HUES6 (cell line): ENCODE measurements at regions not wholly inside any gene's neighbourhood (a gene's known extent, or its start where the extent isn't known, plus 50 kb on each side); places are given as distances from the start of the nearest gene placed in this dataset.
"Not testable (repeated sequence)": the region's sequence is repeated elsewhere in the genome, so short reads cannot be mapped to it uniquely, and the experiment has no call there.

Source experiments
- H3K27ac ChIP-seq: 2 replicates; pipeline ENCODE4 v1.7.0; 2013; ENCODE audit warnings: low read depth, mild to moderate bottlenecking, low read length, inconsistent platforms
- H3K27me3 ChIP-seq: 2 replicates; pipeline ENCODE4 v1.6.1; 2013; ENCODE audit warnings: low read length; ENCODE audit not compliant: control insufficient read depth, insufficient read depth
- H3K36me3 ChIP-seq: 2 replicates; pipeline ENCODE4 v1.6.1; 2013; ENCODE audit warnings: low read length; ENCODE audit not compliant: control insufficient read depth, insufficient read depth
- H3K4me1 ChIP-seq: 2 replicates; pipeline ENCODE4 v1.6.1; 2013; ENCODE audit warnings: low read length; ENCODE audit not compliant: control insufficient read depth, insufficient read depth
- H3K4me3 ChIP-seq: 2 replicates; pipeline ENCODE4 v1.5.1; 2013; ENCODE audit warnings: low read depth, low read length
- H3K9ac ChIP-seq: one replicate; pipeline ENCODE4 v1.6.1; 2013; ENCODE audit warnings: mild to moderate bottlenecking, low read length
- H3K9me3 ChIP-seq: 2 replicates; pipeline ENCODE4 v1.6.1; 2013; ENCODE audit warnings: low read depth, low read length; ENCODE audit not compliant: control insufficient read depth, insufficient read depth

DNA sequence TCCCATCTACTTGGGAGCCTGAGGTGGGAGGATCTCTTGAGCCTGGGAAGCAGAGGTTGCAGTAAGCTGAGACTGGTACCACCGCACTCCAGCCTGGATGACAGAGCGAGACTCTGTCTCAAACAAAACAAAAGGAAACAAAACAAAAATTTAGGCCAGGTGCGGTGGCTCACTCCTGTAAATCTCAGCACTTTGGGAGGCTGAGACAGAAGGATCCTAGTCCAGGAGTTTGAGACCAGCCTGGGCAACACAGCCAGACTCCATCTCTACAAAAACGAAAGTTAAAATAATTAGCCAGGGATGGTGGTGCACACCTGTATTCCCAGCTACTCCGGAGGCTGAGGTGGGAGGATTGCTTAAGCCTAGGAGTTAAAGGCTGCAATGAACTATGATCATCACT, 183.2 kb upstream of the ZNF217 start:
- Histone ChIP-seq H3K9ac (no peak overlapping the region), H3K4me1 (no peaks in the 10 kb centered on the region), H3K36me3 (no peaks in the 10 kb centered on the region), H3K27ac (no peak overlapping the region), H3K4me3 (no peak overlapping the region), H3K9me3 (no peaks in the 10 kb centered on the region), H3K27me3 (no peaks in the 10 kb centered on the region)

DNA sequence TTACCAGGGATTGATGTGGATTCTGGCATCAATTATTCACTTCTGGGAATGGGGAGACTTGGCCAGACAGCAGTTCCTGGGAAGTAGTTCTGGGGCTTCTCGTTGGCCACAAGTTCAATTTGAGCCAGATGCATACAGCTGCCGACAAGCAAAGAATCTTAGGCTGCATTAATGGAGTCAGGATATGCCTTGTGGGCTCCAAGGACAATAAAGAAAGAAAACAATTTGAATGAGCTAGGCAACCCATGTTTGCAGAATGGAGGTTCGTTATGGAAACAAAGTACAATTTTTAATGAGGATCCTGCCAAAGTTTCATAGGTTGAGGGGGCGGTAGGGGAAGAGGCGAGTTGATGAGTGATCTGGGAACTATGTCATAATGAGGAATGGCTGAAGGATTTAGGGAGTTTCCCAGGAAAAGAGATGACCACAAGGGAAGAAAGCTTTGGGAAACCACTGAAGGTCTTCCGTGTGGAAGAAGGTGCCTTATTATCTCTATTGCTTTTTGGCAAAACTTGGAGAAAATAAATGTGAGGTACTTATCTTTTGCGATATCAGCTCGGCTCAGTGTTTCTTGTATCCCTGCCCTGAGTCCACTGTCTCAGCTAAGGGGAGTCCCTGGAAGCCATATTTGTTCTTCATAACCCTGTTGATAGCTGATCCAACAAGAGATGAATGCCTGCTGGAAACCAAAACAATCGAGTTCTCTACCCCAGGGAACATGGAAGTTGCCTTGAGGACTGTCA, 181.0 kb upstream of the ZNF217 start:
- Histone ChIP-seq H3K27me3 (no peaks in the 10 kb centered on the region), H3K27ac (no peak overlapping the region), H3K36me3 (no peaks in the 10 kb centered on the region), H3K4me3 (no peak overlapping the region), H3K9ac (no peak overlapping the region), H3K4me1 (no peaks in the 10 kb centered on the region), H3K9me3 (no peaks in the 10 kb centered on the region)

DNA sequence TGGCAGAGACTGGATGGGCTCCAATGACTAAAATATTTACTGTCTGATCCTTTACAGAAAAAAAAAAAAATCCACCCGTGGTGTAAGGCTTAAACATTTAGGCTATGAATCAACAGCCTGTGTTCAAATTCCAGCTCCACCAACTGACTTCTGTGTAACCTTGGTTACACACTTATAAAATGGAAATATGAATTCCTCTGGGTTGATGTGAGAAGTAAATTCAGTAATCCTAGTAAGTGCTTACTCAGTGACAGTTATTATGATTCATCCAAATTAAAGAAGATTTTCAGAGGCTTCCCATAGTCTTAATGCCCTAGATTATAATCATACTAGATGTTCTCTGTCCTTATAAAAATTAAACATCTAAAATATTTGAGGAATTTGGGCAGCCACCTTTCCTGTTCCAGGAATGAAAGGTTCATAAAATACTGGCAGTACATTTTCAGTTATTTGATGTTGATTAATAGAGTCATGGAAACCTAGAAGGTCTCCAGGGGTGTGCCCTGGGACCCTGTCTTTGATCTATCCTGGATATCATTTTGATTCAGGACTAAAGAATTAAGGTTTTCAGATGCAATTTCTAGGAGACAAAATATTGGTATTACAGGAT, 180.3 kb upstream of the ZNF217 start:
- no peaks in the 10 kb centered on the region for H3K27me3 ChIP-seq
- H3K4me3 ChIP-seq, result no peak overlapping the region
- no peaks in the 10 kb centered on the region for H3K9me3 ChIP-seq
- no peak overlapping the region for H3K27ac ChIP-seq
- peaks cover 6% of the 10 kb centered on the region for H3K4me1 ChIP-seq
- no peak overlapping the region for H3K9ac ChIP-seq
- H3K36me3 ChIP-seq, result no peaks in the 10 kb centered on the region

DNA sequence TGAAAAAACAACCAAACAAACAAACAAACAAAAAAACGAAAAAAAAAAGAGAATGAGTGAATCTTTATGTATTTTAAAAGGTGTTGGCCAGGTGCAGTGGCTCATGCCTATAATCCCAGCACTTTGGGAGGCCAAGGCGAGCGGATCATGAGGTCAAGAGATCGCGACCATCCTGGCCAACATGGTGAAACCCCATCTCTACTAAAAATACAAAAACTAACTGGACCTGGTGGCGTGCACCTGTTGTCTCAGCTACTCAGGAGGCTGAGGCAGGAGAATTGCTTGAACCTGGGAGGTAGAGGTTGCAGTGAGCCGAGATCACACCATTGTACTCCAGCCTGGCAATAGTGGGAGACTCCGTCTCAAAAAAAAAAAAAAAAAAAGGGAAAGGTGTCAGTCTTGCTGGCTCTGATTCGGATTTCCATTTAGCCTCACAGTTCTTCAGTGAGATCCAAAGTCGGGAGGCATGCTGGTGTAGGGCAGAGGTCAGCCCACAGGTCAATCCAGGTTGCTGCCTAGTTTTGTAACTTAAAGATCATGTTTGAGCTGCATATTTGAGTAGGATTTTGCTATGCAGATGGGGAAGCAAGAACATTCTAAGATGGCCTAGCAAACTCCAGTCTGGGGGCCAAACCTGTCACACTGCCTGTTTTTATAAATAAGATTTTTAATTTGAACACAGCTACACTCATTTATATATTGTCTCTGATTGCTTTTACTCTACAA, 179.6 kb upstream of the ZNF217 start:
- not testable (repeated sequence) for H3K27ac ChIP-seq, H3K27me3 ChIP-seq, H3K4me3 ChIP-seq, H3K9me3 ChIP-seq, H3K9ac ChIP-seq, H3K36me3 ChIP-seq
- peaks cover 13% of the 10 kb centered on the region for H3K4me1 ChIP-seq

DNA sequence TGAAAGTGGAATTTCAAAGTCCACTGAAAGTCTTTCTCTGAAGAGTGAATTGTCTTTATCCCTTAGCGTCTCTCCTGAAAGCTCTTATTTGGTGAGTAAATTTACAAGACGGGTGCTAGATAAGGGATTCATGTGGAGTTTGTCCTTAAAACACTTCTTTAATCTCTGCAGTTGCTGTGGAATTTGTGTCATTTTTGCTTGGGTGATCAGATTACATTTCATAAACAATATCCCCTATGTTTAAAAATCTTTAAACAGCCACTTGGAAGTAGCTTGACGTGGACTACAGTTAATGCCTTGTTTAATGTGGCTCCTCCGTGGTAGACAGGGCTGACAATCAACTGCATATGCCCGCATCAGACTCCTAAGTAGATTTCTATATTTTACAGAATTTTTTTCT, 175.4 kb upstream of the ZNF217 start:
- no peak overlapping the region for H3K27ac ChIP-seq

DNA sequence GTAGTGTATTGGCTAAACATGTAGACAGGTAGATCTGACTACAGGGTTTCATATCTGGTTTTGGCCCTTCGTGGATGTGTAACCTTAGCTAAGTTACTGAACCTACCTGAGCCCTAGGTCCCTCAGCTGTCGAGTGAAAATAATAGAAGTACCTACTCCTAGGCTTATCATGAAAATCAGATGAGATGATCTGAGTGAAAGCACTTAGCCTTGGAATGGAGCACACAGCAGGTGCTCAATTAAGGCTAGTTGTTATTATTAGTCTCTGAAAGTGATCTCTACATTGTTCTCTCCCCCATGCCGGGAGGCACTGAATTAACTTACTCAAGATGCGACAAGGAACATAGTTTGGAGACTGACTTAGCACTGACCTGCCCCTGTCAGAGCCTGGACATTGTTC, 174.7 kb upstream of the ZNF217 start:
- no peaks in the 10 kb centered on the region for H3K9me3 ChIP-seq
- 0 out of 2 replicates have a peak overlapping the region, but pooled peaks have one; percentile 17 for H3K4me3 ChIP-seq
- H3K9ac ChIP-seq, result no peak overlapping the region
- peaks cover 38% of the 10 kb centered on the region for H3K4me1 ChIP-seq
- H3K36me3 ChIP-seq, result no peaks in the 10 kb centered on the region
- H3K27ac ChIP-seq, result no peak overlapping the region; the same call in 1 of the 2 replicates
- H3K27me3 ChIP-seq, result no peaks in the 10 kb centered on the region

More for the DNA sequence above, 175.4 kb upstream of the ZNF217 start:
- H3K4me3 ChIP-seq, result no peak overlapping the region
- no peaks in the 10 kb centered on the region for H3K36me3 ChIP-seq
- H3K27me3 ChIP-seq, result no peaks in the 10 kb centered on the region
- no peaks in the 10 kb centered on the region for H3K9me3 ChIP-seq
- H3K9ac ChIP-seq, result no peak overlapping the region
- peaks cover 31% of the 10 kb centered on the region for H3K4me1 ChIP-seq

DNA sequence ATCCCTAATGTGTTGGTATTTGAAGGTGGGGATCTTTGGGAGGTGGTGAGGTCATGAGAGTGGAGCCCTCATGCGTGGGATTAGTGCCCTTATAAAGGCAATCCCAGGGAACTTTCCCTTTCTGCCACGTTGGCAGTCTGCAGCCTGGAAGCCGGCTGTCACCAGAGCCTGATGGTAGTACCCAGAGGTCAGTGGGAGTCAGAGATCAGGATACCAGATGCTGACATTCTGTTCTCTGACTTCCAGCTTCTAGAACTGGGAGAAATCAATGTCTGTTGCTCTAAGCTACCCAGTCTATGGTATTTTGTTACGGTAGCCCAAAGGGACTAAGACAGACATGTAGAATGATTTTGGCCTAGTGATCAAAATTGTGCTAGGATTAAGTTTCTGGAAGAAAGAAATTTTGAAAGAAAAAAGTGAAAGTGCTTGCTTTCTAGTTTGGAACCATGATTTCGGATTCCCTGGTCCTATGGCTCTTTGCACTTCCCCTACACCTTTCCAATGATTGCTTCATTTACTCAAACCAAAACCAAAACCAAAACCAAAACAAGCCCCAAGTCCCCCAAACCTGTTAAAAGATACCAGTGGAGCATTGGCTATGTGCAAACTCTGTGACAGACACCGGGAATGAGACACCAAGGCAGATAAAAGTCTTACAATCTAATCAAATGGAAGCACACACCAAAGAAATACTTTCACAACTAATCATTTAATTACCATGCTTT, 173.7 kb upstream of the ZNF217 start:
- no peak overlapping the region; the same call in 1 of the 2 replicates for H3K27ac ChIP-seq
- H3K36me3 ChIP-seq, result no peaks in the 10 kb centered on the region
- no peaks in the 10 kb centered on the region for H3K27me3 ChIP-seq
- no peaks in the 10 kb centered on the region for H3K9me3 ChIP-seq
- H3K4me1 ChIP-seq, result peaks cover 42% of the 10 kb centered on the region
- no peak overlapping the region for H3K9ac ChIP-seq
- no peak overlapping the region for H3K4me3 ChIP-seq

DNA sequence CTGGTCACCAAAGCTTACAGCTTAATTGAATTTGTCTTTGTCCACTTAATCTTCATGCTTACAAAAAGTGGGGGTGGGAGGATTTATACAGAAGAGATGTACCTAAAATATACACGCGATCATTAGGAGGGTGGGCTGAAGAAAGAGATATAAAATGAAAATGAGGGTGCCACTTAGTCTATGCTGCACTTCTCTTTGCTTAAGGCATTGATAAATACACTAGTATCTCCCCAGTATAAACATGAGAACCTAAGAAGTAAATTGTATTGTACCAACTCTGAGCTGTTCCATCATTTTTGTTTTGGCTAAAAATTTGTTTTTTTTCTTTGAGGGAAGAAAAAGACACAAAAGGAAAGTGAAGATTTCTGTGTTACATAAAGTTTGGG, 170.8 kb upstream of the ZNF217 start:
- Histone ChIP-seq H3K27ac (peak overlapping the region; percentile 94), H3K9me3 (no peaks in the 10 kb centered on the region), H3K4me3 (peak overlapping the region; percentile 25; the same call in 1 of the 2 replicates), H3K36me3 (no peaks in the 10 kb centered on the region), H3K4me1 (peaks cover 40% of the 10 kb centered on the region), H3K9ac (peak overlapping the region; percentile 79), H3K27me3 (no peaks in the 10 kb centered on the region)

DNA sequence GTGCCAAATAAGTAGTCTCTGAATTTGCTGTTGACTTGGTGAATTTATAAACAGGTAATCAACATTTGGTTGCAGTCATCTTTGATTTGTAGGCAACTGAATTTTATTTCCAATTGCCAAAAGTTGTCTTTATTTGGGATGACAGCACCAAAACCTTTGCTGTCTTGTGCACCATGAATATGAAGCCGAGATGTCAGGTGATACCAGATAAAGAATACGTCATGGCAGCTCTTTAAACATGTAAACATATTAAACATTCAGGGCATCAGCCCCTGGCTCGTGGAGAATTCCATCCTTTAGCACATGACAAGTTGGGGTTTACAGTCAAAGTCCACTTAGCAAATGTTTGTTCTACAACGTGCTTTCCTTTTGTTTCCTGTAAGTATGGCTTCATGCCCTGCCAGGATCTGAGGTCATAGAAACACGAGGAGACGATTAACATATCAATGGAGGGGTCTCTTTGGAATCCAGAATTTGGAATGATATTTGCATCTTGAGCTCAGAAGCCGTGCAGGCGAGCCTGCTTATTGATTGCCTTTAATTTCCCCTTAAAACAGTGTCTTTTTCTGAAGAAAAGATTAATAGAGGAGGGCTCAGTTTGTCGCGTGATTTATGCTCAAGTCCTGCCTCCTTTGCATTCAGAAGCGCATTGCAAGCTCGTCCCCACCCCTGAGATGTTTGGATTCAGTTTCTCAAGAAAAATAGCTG, 170.2 kb upstream of the ZNF217 start:
- Histone ChIP-seq H3K4me1 (peaks cover 35% of the 10 kb centered on the region), H3K27me3 (no peaks in the 10 kb centered on the region), H3K27ac (peak overlapping the region; percentile 94), H3K9me3 (no peaks in the 10 kb centered on the region), H3K36me3 (no peaks in the 10 kb centered on the region), H3K9ac (peak overlapping the region; percentile 79), H3K4me3 (peak overlapping the region; percentile 25; the same call in 1 of the 2 replicates)

DNA sequence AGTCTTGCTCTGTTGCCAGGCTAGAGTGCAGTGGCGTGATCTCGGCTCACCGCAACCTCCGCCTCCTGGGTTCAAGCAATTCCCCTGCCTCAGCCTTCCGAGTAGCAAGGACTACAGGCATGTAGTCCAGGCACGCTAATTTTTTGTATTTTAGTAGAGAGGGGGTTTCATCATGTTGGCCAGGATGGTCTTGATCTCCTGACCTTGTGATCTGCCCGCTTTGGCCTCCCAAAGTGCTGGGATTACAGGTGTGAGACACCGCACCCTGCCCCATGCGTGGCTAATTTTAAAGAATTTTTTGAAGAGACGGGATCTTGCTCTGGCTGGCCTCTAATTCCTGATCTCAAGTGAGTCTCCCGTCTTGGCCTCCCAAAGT, 168.8 kb upstream of the ZNF217 start:
- peaks cover 21% of the 10 kb centered on the region for H3K4me1 ChIP-seq

More for the DNA sequence above, 168.8 kb upstream of the ZNF217 start:
- H3K27ac ChIP-seq, H3K9ac ChIP-seq, H3K9me3 ChIP-seq, H3K27me3 ChIP-seq, H3K36me3 ChIP-seq, H3K4me3 ChIP-seq: not testable (repeated sequence)
